AG09309 (cell line): ENCODE measurements at regions not wholly inside any gene's neighbourhood (a gene's known extent, or its start where the extent isn't known, plus 50 kb on each side); places are given as distances from the start of the nearest gene placed in this dataset.
"Not testable (repeated sequence)": the region's sequence is repeated elsewhere in the genome, so short reads cannot be mapped to it uniquely, and the experiment has no call there.

ENCODE experiments used
- DNase-seq: peaks from one replicate; pipeline ENCODE4 v3.0.0-alpha.2; 2010; ENCODE audit warnings: low read depth
- H3K4me3 ChIP-seq: 2 replicates; pipeline ENCODE4 v1.5.1; 2011; ENCODE audit warnings: mild to moderate bottlenecking, low read depth, low read length, moderate library complexity; ENCODE audit not compliant: control insufficient read depth
- TF ChIP-seq, protein P1 (sequence below): IDR thresholded peaks from 2 replicates; pipeline ENCODE4 v1.5.1; 2011; ENCODE audit warnings: mild to moderate bottlenecking, low read depth, low read length, inconsistent platforms; ENCODE audit not compliant: insufficient read depth, control insufficient read depth; ENCODE audit errors: missing control alignments

GRCh38 chr3:112695377-112696108 lies 54.6 kb upstream of the CCDC80 start:
- H3K4me3 ChIP-seq, DNase-seq: not testable (repeated sequence)

- DNase-seq, H3K4me3 ChIP-seq: not testable (repeated sequence)
Observed at GRCh38 chr3:112694906-112695305, 54.0 kb upstream of the CCDC80 start.

- H3K4me3 ChIP-seq: no peak overlapping the region
- no peak for DNase-seq
- TF ChIP-seq, protein P1, sequence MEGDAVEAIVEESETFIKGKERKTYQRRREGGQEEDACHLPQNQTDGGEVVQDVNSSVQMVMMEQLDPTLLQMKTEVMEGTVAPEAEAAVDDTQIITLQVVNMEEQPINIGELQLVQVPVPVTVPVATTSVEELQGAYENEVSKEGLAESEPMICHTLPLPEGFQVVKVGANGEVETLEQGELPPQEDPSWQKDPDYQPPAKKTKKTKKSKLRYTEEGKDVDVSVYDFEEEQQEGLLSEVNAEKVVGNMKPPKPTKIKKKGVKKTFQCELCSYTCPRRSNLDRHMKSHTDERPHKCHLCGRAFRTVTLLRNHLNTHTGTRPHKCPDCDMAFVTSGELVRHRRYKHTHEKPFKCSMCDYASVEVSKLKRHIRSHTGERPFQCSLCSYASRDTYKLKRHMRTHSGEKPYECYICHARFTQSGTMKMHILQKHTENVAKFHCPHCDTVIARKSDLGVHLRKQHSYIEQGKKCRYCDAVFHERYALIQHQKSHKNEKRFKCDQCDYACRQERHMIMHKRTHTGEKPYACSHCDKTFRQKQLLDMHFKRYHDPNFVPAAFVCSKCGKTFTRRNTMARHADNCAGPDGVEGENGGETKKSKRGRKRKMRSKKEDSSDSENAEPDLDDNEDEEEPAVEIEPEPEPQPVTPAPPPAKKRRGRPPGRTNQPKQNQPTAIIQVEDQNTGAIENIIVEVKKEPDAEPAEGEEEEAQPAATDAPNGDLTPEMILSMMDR: no peak
Observed at GRCh38 chr3:112693186-112693585, 52.2 kb upstream of the CCDC80 start.
